Hippocampal formation (tissue), 2 donors: ENCODE measurements at regions not wholly inside any gene's neighbourhood (a gene's known extent, or its start where the extent isn't known, plus 50 kb on each side); places are given as distances from the start of the nearest gene placed in this dataset.
"Not testable (repeated sequence)": the region's sequence is repeated elsewhere in the genome, so short reads cannot be mapped to it uniquely, and the experiment has no call there.

ENCODE experiments used
- DNase-seq, 2 donors: peaks; one replicate each; lab custom pipeline; 2025; lab: John Stamatoyannopoulos, UW

DNA sequence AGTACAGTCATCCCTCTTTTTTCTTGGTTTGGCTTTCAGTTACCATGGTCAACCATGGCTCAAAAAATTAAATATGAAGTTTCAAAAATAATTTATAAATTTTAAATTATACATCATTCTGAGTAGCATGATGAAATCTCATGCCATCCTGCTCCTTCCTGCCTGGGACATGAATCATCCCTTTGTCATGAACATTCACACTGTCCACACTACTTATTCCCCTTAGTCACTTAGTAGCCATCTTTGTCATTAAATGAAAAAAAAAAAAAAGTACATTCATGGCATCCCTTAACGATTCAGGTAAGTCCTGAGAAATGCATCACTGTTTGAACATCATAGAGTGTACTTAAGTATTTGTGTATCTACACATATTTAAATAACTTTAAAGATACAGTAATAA, 1046.3 kb downstream of the ROBO2 start:
- no peak for DNase-seq

DNA sequence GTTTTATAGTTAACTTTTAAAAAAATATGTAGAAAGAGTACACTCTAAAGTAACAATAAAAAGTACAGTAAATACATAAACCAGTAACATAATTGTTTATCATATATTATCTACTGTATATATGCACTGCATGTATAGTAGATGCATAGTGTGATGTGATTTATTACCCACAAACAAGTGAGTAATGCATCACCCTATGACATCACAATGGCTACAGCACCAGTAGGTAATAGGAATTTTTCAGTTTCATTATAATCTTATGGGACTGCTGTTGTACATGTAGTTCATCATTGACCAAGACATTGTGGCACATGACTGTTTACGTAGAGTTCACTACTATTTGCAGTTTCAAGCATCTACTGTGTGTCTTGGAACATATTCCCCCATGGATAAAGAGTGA, 1047.2 kb downstream of the ROBO2 start:
- no peak for DNase-seq

DNA sequence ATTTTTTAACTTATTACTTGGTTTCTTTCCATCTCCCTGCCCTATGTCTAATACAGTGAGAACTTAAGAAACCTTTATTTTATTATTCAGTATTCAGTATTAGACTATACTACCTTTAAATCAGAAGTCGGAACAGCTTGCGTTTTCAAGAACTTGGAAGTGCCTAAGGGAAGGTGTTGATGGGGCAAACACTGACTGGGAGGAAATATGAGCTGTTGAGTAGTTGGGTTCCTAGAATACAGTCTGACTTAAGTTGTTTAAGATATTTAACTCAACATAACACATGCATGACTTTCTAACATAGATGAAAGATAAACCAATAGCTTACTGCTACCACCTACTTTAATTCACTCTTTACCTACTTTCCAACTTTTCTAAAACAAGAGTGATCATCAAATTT, 1048.1 kb downstream of the ROBO2 start:
- no peak for DNase-seq

DNA sequence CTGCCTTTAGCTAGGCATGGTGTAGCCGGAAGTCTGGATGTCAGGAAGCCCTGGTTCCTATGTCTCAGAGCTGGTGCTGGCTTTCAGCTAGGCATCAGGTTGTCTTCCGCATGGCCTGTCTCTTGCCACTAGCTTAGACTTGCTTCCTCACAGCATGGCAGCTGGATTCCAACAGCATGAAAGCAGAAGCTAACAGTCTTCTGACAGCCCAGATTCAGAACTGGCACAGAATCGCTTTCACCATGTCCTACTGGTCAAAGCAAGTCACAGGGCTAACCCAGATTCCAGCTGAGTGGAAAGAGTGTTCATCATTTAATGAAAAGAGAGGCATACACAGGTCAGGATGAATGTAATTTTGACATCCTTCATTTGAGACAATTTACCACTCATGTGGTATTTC, 1050.5 kb downstream of the ROBO2 start:
- DNase-seq = no peak

DNA sequence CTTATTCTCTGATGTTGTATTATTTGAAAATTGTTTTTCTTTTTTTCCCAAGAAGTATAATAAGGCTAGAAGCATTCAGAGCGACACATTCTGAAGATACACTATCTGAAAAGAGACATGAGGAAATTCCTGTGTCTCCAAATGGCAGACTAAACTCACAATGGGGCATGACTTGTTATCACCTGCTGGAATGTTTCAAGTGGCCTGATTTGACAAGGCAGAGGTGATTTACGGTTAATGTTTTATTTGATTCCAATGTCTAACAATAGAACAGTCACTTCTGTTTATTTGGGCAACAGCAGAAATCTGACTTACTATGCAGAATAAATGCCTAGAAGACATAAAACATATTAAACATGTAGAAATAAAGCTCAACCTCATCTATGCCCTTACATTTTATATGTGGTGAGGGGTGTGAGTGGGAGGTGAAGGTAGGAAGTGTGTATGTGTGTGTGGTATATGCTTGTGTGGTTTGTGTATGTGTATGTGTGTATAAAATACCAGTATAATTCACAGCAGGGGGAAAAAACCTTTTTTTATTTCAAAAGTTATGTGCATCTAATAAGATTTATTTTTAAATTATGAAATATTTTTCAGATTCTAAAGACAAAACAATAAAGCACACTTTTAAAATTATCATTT, 1051.7 kb downstream of the ROBO2 start:
- DNase-seq = no peak

DNA sequence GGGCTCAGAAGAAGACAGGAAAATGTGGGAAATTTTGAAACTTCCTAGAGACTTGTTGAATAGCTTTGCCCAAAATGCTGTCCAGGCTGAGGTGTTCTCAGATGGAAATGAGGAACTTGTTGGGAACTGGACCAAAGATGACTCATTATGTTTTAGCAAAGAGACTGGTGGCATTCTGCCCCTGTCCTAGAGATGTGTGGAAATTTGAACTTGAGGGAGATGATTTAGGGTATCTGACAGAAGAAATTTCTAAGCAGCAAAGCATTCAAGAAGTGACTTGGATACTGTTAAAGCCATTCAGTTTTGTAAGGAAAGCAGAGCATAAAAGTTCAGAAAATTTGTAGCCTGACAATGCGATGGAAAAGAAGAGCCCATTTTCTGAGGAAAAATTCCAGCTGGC, 1052.7 kb downstream of the ROBO2 start:
- not testable (repeated sequence) for DNase-seq

DNA sequence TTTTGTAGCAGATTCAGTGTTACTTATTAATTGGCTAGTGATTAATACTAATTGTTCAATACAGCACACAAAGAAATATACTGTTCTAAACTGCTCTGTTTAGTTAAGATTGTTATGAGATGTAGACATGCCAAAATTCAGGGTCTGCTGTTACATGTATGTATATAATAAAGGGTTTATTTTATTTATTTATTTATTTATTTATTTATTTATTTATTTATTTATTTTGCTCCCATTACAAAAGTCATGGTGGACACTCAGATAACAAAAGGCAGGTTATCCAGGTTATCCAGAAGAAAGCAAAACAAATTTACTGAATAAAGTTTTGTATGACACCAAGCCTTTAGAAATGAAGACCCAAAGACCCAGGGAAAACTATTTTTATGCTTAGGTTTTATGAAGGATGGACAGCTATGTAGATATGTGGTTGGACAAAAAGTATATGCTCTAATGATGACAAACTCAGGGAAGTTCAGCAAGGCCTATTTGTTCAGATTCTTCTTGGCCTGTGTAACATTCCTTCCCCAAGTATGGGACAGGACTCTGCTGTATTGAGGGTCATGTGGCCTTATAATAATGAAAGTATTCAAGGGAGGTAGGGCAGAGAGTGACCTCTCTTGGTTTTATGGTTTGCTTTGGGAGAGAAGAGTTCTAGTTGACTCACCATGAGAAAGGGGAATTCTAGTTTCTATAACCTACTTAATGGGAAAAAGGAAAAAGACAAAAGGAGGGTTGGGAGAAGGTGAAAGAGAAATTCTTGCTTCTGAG, 1056.8 kb downstream of the ROBO2 start:
- no peak for DNase-seq

DNA sequence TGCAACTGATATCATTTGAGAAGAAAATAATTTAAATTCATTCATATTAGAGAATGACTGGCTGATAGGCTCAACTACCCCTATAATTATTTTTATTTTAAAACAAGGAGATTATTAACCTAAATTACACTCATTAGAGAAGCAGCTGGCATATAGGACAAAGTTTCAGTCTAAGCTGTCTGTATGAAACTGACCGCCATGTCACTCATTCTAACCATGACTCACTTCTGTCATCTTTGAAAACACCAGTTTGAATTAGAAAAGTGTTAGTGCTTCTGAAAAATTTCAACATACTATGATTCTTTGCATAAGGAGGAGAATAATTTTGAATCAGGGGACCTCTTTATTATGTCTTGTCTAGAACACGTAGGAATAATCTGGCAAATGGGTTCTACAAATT, 1058.5 kb downstream of the ROBO2 start:
- no peak for DNase-seq

DNA sequence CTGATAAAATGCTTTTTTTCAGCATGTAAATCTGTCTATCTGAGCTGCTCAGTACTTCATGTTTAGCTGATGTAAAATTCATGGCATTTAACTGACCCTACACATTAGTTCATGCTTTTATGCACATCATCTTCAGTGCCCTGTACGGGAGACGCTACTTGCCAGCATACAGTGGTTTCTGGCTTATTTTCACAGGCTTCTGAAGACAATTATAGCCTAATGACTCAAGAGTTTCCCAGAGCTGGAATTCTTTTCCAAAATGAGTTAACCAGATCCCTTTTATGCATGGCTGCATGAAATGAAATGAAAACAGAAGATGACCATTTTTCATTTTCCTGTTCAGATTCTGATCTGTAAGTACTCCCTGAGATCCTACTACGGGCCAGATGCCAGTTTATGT, 1061.5 kb downstream of the ROBO2 start:
- no peak for DNase-seq

DNA sequence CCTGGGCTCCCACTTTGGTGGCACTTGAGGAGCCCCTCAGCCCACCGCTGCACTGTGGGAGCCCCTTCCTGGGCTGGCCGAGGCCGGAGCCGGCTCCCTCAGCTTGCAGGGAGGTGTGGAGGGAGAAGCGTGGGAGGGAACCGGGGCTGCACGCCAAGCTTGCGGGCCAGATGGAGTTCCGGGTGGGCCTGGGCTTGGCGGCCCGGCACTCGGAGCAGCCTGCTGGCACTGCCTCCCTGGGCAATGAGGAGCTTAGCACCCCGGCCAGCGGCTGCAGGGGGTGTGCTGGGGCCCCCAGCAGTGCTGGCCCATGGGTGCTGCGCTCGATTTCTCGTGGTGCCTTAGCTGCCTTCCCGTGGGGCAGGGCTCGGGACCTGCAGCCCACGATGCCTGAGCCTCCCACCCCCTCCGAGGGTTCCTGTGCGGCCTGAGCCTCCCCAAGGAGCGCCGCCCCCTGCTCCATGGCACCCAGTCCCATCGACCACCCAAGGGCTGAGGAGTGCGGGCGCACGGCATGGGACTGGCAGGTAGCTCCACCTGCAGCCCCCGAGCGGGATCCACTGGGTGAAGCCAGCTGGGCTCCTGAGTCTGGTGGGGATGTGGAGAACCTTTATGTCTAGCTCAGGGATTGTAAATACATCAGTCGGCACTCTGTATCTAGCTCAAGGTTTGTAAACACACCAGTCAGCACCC, 1068.5 kb downstream of the ROBO2 start:
- DNase-seq = not testable (repeated sequence)

DNA sequence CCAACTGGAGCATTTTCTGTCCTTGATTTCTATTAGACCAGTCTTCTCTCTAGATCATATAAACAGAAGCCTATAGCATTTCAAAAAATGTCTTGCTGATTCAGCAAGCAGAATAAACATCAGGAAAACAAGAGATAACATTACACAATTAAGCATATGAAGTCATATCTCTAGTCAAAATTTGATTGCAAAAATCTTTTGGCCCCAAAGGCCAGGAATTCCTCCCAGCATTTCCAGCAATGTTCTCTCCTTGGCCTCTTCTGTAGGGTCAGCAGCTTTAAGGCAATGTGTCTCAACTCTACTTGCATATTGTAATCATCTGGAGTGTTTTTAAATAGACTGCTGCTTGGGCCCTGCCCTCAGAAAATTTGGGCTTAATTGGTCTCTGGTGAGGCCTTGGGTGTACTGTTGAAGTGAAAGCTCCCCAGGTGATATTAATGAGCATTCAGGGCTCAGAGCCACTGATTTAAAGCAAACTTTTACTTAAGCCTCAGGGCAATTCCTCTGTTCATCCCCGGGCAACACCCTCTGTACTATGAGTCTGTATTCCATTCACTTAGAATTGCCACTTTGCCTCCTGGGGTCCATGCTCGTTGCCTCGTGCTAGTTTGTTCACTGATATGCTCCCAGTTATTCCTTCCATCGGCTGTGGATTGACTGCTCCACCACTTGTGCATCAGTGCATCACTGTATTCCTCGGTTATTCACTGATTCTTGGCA, 1072.6 kb downstream of the ROBO2 start:
- DNase-seq = no peak

DNA sequence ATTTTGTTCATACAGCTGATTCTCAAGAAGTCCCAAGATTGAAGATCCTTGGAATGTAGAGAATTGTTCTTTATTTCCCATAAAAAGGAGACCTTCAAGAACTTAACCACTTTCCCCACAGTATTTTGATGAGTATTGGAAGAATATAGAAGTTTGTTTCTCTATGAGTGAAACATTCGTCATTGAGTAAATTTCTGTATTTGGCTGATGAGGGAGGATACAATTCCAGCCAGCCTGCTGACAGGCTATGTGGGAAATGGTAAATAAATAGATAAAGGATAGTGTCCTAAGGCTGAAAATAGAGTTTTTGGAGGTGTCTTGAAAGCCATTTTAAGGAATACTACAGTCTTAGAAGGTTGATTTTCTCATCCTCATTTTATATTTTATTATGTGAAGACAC, 1076.1 kb downstream of the ROBO2 start:
- no peak for DNase-seq

DNA sequence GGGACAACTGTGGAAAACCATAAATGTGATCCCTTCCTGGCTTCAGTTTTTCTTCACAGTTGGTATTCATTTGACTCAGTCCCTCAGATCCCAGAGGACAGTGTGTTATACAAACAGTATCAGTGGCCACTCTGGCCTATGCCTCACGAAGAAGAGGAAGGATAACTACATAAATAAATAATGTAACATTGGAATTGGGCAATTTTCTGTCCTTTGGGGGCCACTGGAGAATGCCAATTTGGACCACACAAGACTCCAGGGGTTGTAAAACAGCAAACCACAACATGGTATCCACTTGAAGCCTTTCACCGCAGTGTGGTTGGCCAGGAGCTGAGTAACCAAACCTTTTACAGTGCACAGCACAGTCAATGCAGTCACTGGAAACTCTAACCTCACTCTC, 1077.0 kb downstream of the ROBO2 start:
- no peak for DNase-seq

DNA sequence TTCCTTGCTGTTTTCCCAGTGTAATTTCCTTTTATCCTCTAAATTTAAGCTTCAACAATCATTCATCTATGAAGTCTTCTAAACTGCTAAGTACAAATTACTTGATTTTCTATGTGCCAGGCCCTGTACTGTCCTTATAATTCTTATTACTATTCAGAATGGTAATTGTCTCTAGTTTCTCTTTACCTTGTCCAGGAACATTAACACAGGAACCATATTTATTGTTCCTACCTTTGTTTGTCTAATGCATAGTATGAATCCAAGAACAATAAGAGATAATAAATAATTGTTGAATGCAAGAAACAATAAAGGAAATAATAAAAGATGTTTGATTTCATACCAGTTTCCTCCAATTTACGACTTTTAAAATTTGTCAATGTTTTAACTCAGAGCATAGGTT, 1083.2 kb downstream of the ROBO2 start:
- DNase-seq = no peak

DNA sequence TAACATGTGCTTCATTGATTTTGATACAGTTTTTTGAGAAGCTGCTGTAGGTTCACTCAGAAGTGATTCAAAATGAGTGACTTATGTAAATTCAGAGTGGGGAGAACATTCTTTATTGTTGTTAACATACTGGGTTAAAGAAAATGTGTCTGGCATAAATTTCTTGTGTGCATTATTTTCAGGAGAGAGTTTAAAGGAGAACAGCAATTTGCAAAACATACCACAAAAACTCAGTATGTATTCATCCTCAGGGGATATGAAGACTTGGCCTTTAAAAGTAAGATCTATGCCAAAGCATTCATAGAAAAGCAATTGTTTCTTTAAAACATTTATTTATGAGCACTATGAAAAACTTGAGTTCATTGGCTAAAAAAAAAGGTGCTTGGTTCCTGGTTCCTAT, 1089.8 kb downstream of the ROBO2 start:
- no peak for DNase-seq

DNA sequence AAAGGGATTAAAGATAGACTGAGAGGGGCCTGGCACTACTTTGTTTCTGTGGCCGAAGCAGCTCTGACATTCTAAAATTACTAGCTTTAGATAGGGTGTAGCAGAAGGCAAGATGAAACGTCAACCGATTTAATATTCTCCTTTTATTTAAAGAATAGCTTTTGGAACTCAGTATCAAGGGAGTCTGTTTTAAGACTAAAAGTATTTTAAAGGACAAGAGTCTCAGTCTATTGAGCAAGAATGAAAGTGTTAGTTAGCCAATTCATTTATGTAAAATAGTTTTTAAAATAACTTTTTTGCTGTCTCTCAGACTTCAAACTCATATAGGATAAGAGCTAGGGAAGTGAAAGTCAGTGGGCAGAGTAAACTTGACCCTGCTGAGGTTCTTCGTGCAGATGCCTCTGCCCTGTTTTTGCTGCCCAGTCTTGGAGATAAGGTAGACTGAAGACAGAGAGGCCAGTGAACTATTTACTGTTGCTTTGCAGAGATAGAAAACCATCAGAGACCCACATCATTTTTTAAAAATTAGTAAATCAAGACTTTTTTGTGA, 1090.9 kb downstream of the ROBO2 start:
- DNase-seq = no peak

DNA sequence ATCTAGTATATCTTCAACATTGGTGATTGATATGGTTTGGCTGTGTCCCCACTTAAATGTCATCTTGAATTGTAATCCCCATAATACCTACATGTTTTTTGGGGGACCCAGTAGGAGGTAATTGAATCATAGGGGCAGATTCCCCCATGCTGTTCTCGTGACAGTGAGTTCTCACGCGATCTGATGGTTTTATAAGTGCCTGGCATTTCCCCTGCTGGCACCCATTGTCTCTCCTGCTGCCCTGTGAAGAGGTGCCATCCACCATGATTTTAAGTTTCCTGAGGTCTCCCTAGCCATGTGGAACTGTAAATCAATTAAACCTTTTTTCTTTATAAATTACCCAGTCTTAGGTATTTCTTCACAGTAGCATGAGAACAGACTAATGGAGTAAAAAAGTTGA, 1094.6 kb downstream of the ROBO2 start:
- no peak for DNase-seq

DNA sequence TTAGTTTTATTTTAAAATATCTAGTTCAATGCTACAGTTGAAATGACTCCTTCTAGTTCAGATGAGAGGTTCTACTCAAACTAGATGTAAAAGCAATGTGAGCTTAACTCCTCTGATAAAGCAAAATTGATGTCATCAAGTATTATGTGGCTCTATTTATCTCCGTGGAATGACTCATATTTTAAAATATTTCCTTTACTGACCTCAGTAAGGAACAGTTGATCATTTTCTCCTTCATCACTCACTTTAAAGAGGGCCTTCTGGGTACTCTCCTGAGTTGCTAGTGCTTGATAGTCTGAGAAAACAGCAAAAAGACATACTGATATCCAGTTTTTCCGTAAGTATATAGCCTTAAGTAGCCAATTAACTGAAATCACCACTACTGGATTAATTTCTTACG, 1099.3 kb downstream of the ROBO2 start:
- no peak for DNase-seq

DNA sequence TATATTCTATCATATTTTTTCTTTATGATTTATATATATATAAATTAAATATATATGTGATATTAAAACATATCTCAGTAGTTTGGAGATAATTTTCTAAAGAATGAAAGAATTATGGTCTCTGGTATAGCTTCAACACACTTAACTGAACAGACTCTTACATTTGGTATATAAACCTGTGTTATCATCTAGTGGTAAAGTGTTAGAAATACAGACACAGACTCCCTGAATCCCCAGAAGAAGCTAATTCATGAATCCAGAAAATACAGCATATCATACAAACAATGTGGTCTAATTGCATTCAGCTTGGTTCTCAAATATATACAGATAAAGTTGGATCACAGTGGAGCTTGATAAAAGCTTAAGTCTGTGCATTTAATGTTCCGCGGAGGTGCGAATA, 1100.4 kb downstream of the ROBO2 start:
- DNase-seq = no peak

DNA sequence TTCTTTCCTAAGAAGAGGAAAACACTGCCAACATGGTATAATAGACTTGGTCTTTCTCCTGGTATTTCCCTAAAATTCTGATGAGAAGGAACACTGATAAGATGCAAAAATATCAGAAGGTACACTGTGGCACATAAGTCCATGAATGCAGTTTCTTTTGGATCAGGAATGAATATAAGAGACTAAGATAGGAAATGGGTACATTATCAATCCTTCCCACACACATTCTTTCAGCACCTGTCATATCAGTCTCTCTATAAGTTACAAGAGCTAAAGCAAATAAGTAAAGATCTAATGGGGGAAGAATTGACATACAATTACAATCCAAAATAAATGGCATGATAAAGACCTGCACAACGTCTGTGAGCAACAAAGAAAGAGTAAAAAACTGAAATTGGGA, 1101.0 kb downstream of the ROBO2 start:
- no peak for DNase-seq

DNA sequence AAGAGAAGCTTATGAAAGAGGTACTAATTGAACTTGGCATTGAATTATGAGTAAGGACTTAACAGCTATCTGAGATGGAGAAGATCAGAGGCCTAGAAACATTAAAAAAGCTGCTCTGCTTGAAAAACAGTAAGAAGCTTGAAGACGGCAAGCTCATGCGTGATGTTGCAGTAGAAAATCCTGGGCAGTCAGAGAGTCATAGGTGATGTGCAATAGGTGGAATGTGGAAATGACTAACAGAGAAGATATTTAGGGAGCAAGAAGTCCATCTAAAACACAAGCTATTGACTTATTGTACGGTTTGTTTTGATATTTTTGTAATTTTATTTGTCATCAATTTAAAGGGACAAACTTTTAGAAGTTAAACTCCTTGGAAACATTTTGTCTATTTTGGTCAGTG, 1101.4 kb downstream of the ROBO2 start:
- DNase-seq = no peak

DNA sequence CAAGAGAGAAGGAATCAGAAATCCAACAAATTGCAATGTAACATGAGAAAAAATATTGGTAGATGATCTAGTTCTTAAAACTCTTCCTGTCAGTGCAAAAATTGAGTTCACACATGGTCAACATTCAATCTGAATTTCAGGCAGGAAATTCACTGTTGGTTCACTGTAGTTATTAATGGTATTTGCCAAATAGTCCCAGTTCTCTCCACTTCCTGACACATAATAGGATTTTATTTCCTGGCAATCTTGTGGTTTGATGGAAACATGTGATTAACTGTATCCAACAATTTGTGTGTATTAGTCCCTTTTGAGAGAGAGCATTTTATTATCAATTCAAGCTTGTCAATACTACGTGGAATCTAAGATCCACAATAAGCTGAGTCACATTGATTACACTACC, 1103.1 kb downstream of the ROBO2 start:
- no peak for DNase-seq
